ENCODE measurements at regions not wholly inside any gene's neighbourhood (a gene's known extent, or its start where the extent isn't known, plus 50 kb on each side); places are given as distances from the start of the nearest gene placed in this dataset.

DNA sequence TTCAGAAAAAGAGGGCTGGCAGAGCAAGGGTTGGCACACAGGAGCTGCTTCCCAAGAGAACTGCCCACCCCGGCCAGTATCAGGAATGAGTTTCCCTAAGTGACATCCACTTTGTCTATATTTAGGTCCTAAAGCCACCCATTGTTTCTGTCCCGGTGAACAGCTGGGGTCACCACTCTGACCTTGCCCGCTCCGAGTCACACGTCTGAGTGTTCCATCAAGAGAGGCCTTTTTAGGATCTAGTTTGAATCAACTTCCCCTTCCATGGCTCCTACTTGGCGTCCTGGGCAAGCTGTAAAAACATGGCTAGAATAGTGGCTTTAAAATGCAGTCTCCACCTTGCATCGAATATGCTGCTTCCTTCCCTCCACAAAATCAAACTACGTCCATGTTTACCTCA, 109.6 kb upstream of the ARHGEF3 start:
- Histone ChIP-seq H3K9ac (no peak overlapping the region), H3K36me3 (ENCODE audit: insufficient read depth) (no peaks in the 10 kb centered on the region), H3K4me1 (ENCODE audit: low read depth, poor library complexity, severe bottlenecking) (peaks cover 23% of the 10 kb centered on the region), H3K4me3 (IDR thresholded peaks at IDR 0.05; ENCODE audit: insufficient read depth, low read depth, low read length) (no peak overlapping the region), H2AFZ (ENCODE audit: low read depth) (no peak overlapping the region), H3K27me3 (ENCODE audit: insufficient read depth, low read depth) (no peaks in the 10 kb centered on the region), H3K27ac (no peak overlapping the region), H3K79me2 (ENCODE audit: insufficient read depth, low read depth) (no peaks in the 10 kb centered on the region), H4K20me1 (ENCODE audit: insufficient read depth) (no peaks in the 10 kb centered on the region), H3K4me2 (no peak overlapping the region)
- no peak for TF ChIP-seq CTCF (conservative IDR thresholded peaks at IDR 0.05; ENCODE audit: low read depth, low read length)

DNA sequence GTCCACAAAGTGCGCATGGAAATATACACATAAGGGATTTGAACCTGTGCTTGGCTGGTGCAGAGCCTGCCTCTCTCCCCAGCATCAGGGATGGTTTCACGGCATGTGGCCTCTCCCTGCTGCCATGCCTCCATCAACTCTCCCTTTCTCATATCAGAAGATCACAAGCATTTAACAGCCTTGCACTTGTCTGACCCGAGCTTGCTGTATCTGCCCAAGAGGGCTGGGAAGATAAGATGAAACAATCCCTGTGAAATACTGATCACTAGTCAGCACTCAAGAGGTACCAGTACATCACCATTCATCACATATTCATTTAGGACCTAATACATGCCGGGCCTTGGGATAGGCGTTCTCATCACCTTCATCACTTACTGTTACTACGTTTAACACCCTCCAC, 107.6 kb upstream of the ARHGEF3 start:
- H3K9ac ChIP-seq = no peak overlapping the region
- no peaks in the 10 kb centered on the region for H4K20me1 ChIP-seq (ENCODE audit: insufficient read depth)
- no peak overlapping the region for H2AFZ ChIP-seq (ENCODE audit: low read depth)
- H3K4me3 ChIP-seq (IDR thresholded peaks at IDR 0.05; ENCODE audit: insufficient read depth, low read depth, low read length) = no peak overlapping the region
- no peak overlapping the region for H3K4me2 ChIP-seq
- H3K4me1 ChIP-seq (ENCODE audit: low read depth, poor library complexity, severe bottlenecking) = peaks cover 6% of the 10 kb centered on the region
- H3K27ac ChIP-seq = no peak overlapping the region
- no peaks in the 10 kb centered on the region for H3K36me3 ChIP-seq (ENCODE audit: insufficient read depth)
- no peaks in the 10 kb centered on the region for H3K79me2 ChIP-seq (ENCODE audit: insufficient read depth, low read depth)
- H3K27me3 ChIP-seq (ENCODE audit: insufficient read depth, low read depth) = no peaks in the 10 kb centered on the region
- TF ChIP-seq CTCF (conservative IDR thresholded peaks at IDR 0.05; ENCODE audit: low read depth, low read length) = no peak

GRCh38 chr3:56908004-56908403, 106.3 kb upstream of the ARHGEF3 start:
- no peak for TF ChIP-seq CTCF (conservative IDR thresholded peaks at IDR 0.05; ENCODE audit: low read depth, low read length)
- Histone ChIP-seq H4K20me1 (ENCODE audit: insufficient read depth) (no peaks in the 10 kb centered on the region), H3K27me3 (ENCODE audit: insufficient read depth, low read depth) (no peaks in the 10 kb centered on the region), H3K27ac (no peak overlapping the region), H3K79me2 (ENCODE audit: insufficient read depth, low read depth) (no peaks in the 10 kb centered on the region), H2AFZ (ENCODE audit: low read depth) (no peak overlapping the region), H3K4me2 (no peak overlapping the region), H3K36me3 (ENCODE audit: insufficient read depth) (no peaks in the 10 kb centered on the region), H3K9ac (no peak overlapping the region), H3K4me1 (ENCODE audit: low read depth, poor library complexity, severe bottlenecking) (no peaks in the 10 kb centered on the region), H3K4me3 (IDR thresholded peaks at IDR 0.05; ENCODE audit: insufficient read depth, low read depth, low read length) (no peak overlapping the region)

GRCh38 chr3:56904552-56905215, 102.9 kb upstream of the ARHGEF3 start:
- Histone ChIP-seq H3K4me1 (ENCODE audit: low read depth, poor library complexity, severe bottlenecking) (no peaks in the 10 kb centered on the region), H3K4me2 (no peak overlapping the region), H4K20me1 (ENCODE audit: insufficient read depth) (no peaks in the 10 kb centered on the region), H3K36me3 (ENCODE audit: insufficient read depth) (no peaks in the 10 kb centered on the region), H3K79me2 (ENCODE audit: insufficient read depth, low read depth) (no peaks in the 10 kb centered on the region), H3K27ac (no peak overlapping the region), H3K27me3 (ENCODE audit: insufficient read depth, low read depth) (no peaks in the 10 kb centered on the region), H3K9ac (no peak overlapping the region), H3K4me3 (IDR thresholded peaks at IDR 0.05; ENCODE audit: insufficient read depth, low read depth, low read length) (no peak overlapping the region), H2AFZ (ENCODE audit: low read depth) (no peak overlapping the region)
- TF ChIP-seq CTCF (conservative IDR thresholded peaks at IDR 0.05; ENCODE audit: low read depth, low read length) = no peak

Measured in KMS-11 (cell line).